ENCODE measurements at regions not wholly inside any gene's neighbourhood (a gene's known extent, or its start where the extent isn't known, plus 50 kb on each side); places are given as distances from the start of the nearest gene placed in this dataset.

DNA sequence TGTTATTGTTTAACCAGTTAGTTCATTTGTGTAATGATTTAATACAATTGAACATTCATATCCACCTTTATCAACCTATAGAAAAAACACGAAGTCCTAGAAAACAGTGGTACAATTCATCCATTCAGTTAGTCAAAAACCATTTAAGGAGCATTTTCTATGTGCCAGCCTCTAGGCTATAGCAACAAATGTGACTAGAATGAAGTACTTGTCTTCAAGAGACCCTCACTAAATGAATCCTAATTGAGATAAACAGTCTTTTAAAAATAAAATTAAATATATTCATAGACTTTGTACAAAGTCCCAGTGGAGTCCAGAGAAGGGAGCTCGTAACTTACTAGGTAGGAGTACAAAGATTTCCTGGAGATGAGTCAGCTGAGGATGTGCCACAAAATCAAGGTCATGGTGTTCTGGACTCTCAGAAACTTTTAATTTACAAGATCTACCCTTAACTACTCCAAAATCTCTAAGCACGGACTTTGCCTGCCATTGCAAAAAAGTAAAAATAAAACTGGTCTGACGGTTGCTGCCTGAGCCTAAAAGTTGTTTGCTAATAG lies 430.7 kb upstream of the DCN start:
- TF ChIP-seq, protein P1, sequence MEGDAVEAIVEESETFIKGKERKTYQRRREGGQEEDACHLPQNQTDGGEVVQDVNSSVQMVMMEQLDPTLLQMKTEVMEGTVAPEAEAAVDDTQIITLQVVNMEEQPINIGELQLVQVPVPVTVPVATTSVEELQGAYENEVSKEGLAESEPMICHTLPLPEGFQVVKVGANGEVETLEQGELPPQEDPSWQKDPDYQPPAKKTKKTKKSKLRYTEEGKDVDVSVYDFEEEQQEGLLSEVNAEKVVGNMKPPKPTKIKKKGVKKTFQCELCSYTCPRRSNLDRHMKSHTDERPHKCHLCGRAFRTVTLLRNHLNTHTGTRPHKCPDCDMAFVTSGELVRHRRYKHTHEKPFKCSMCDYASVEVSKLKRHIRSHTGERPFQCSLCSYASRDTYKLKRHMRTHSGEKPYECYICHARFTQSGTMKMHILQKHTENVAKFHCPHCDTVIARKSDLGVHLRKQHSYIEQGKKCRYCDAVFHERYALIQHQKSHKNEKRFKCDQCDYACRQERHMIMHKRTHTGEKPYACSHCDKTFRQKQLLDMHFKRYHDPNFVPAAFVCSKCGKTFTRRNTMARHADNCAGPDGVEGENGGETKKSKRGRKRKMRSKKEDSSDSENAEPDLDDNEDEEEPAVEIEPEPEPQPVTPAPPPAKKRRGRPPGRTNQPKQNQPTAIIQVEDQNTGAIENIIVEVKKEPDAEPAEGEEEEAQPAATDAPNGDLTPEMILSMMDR (IDR thresholded peaks at IDR 0.05; ENCODE audit: insufficient read depth, low read length), result no peak
- TF ChIP-seq, protein P2, sequence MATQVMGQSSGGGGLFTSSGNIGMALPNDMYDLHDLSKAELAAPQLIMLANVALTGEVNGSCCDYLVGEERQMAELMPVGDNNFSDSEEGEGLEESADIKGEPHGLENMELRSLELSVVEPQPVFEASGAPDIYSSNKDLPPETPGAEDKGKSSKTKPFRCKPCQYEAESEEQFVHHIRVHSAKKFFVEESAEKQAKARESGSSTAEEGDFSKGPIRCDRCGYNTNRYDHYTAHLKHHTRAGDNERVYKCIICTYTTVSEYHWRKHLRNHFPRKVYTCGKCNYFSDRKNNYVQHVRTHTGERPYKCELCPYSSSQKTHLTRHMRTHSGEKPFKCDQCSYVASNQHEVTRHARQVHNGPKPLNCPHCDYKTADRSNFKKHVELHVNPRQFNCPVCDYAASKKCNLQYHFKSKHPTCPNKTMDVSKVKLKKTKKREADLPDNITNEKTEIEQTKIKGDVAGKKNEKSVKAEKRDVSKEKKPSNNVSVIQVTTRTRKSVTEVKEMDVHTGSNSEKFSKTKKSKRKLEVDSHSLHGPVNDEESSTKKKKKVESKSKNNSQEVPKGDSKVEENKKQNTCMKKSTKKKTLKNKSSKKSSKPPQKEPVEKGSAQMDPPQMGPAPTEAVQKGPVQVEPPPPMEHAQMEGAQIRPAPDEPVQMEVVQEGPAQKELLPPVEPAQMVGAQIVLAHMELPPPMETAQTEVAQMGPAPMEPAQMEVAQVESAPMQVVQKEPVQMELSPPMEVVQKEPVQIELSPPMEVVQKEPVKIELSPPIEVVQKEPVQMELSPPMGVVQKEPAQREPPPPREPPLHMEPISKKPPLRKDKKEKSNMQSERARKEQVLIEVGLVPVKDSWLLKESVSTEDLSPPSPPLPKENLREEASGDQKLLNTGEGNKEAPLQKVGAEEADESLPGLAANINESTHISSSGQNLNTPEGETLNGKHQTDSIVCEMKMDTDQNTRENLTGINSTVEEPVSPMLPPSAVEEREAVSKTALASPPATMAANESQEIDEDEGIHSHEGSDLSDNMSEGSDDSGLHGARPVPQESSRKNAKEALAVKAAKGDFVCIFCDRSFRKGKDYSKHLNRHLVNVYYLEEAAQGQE (IDR thresholded peaks at IDR 0.05; ENCODE audit: insufficient replicate concordance, low read depth), result no peak
